ENCODE measurements at regions not wholly inside any gene's neighbourhood (a gene's known extent, or its start where the extent isn't known, plus 50 kb on each side); places are given as distances from the start of the nearest gene placed in this dataset.

DNA sequence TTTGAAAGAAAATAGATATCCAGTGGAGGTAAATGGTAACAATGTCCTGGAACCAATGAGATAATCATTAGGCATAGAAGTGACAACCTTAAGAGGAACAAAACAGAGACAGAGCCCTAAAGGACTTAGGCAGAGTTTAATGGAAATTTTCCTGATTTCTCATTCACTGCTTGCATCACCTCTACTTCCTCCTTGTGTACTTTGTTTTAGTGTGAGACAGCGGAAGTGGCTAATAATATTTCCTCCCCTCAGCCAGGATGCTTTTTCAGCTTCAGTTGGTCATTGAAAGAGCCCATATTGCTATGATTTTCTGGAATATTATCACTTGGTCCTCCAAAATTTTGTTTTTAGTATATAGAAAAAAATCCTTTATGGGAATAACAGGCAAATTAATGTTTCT lies 153.4 kb upstream of the MPDZ start:
- ChIA-PET POLR2A (no interaction called here), CTCF (no interaction called here)

DNA sequence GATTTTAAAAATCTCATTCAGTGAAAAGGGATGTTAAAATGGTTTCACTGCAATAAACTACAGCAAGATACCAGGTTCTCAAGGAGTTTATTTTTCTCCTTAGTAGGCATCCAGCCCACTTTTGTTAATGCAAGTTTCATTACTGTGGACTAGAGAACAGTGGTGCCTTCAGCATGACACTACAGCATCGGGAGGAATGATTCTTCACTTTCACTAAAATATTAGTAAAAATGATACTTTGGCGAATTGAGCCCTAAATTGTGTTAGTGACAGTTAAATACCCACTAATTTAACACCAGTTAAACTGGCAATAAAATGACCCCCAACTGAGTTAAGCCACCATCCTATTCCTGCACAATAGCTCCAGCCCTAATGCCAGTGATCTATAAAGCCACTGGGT lies 152.2 kb upstream of the MPDZ start:
- POLR2A ChIA-PET: no interaction called here
- CTCF ChIA-PET: no interaction called here

DNA sequence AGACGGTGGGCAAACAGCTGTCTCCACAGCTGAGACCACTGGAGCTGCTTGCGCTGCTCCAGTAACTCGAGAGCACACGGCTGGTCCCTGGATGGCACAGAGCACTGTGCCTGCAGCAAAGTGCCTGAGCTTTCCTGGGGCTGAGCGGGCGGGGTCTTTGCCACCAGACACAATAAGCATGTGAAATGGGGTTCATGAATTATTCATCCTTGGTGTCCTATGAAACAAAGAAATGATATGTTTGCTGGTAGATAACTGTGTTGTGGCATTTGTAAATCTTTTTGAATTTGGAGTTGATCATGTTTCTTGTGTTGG lies 151.7 kb upstream of the MPDZ start:
- ChIA-PET CTCF (no interaction called here), POLR2A (no interaction called here)

DNA sequence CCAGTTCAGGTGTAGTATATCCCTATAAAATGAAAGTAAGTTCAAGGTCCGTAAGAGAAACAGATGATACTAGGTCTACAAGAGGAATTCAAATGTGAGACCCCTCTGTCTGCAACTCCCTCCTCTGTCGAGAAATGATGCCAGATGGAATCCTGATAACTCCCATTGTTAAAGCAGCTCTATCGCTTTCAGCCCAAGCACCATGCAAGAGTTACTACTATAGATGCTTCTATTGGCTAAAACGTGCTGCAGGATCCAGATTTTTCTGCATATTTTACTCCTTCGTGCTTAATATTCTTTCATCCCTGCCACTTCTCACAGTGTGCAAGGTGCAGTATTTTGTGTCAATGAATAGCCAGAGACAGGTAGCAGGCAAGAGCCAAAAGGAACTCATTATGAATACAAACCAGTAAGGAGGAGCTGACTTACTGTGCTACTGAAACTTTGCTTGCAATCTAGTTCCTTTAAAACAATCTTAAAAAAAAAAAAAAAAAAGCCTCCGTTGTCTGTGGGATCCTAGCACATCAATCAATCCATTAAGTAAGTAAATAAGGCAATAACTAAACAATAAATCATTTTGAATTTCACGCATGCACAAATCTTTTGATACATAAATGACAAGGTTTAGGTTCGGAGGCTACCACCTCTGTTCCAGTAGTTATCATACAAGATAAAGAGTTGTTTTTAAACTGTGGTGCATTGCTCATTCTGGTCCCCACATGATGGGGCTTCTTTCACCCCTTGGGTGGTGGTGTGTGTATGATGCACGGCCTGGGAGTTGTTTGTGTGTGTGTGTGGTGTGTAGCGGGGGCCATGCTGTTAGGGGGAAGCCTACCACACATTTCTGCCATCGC lies 151.1 kb upstream of the MPDZ start:
- POLR2A ChIA-PET: no interaction called here
- CTCF ChIA-PET: no interaction called here

DNA sequence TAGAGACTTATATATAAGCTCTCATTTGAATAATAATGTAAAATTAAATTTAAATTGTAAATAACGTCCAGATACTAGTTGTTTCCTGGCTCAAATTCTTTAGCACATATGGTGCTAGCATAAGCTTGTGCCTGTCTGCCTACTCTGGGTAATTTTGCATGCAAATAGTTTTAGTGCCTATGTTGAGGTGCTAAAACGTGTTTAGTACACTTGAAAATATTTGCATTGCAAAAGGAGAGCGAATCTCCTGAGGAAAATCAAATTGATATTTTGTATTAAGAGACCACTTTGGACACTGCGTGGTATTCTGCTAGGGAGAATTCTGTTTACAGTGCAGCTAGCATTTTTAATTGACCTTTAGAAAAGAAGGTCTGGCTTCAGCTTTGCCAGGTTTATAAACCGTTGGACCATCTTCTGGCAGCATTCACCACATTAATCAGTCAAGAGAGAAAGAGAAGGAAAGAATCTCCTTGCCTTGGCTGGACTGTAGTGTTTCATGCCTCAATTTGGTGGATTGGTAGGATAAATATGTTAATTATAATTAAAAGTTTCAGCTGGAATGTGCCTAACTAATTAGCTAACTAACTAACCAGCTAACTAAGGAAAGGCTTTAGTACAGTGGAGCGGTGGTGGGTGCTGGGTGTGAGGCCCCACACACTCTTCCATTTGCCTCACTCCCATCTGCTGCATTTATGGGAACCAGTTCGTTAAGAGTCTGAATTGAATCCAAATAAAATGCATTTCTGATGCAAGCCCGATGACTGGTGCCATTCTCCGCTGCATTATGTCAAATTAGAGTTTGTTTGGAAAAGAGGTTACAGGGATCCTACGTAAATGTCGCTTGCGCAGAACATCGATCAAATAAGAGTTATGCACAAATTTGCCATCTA lies 150.1 kb upstream of the MPDZ start:
- ChIA-PET CTCF (no interaction called here), POLR2A (no interaction called here)

DNA sequence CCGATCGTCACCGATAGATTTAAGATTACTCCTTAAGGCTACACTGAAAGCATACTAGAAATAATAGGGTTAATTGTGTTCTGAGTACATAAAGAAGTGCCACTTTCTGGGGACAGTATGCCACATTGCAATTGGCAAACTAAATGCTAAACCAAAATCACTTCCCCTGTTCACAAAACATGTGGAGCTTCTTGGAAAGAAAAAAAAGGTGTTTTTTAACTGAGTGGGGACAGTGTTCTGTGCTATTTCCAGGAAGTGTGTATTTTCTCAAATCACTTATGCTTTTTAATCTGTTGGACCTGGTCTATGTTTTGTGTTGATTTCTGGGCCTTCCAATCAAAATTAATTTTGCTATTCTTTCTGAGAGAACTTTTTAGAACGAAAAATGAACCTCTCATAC lies 149.3 kb upstream of the MPDZ start:
- POLR2A ChIA-PET: no interaction called here
- CTCF ChIA-PET: no interaction called here

DNA sequence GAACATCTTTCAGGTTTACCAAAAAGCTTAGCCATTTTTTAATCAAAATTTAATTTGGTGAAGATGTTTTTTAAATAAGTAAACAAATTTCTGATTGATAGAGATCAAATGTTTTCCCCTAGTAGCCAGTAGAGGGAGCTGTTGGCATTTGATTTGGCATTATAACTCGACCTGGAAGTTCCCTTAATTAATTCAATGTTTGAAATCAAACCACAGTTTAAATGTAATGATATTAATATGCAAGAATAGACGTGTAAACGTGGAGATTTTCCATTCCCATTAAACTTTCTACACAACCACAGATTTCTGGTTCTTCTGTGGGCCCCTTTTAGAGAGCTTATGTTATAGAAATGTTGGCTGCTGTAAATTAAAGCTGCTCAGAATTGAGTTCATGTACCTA lies 148.1 kb upstream of the MPDZ start:
- ChIA-PET POLR2A (no interaction called here), CTCF (interaction anchor here (1.7 kb wide), 1 partner anchor 926 kb away, joined by 5 read pairs; no protein-coding TSS in a partner anchor)

DNA sequence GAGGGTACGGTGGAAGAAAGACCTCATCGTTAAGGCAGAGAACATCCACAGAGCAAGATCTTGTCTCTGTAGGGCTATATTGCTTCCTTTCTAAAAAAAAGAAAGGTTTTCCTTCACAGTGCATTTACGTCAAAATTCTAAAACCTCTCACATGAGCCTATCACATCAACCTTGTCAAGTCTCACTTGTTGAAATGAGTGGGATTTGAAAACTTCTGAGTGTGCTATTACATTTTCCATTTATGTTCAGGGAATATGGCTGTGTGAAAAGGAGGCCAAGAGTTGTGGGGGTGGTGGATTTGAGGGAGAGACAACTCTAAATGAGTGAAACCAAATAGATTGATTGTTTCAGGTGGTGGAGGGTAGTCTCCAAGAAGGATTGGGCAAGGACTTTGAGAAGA lies 147.1 kb upstream of the MPDZ start:
- ChIA-PET POLR2A (no interaction called here), CTCF (interaction anchor here (1.7 kb wide), 1 partner anchor 927 kb away, joined by 5 read pairs; no protein-coding TSS in a partner anchor)

DNA sequence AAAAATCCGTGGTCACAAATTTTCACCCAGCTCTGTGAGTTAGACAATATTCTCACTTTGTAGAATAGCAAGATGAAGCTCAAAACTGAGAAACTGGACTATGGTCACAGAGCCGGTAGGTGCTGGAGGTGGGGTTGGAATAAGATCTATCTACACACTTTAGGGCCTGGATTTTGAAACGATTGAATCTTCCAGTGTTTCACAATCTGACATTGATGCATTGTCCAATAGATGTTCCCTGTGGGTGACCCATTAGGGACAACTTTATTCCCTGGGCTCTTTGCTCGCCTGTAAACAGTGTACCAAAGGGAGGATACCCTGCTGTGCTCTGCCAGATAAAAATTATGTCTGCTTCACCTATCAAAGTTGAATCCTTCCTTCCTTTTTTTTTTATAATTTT lies 145.4 kb upstream of the MPDZ start:
- POLR2A ChIA-PET: no interaction called here

DNA sequence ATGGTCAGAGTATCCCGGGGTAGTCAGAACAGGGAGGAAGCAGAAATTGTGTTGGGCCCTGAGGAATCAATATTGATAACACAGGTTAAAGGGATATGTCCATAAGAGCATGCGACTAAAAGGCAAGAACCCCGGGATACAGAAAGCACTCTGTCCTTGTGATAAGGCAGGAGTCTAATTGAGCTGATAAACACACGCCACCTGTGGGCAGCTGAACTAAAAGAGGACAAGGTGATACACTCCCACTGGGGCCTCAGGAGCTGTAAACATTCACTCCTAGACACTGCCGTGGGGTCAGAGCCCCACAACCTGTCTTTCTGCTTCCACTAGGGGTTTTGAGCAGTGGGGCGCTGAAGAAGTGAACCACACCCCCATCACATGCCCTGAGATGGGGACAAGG lies 144.7 kb upstream of the MPDZ start:
- POLR2A ChIA-PET: no interaction called here
- CTCF ChIA-PET: no interaction called here

More for the DNA sequence above, 145.4 kb upstream of the MPDZ start:
- CTCF ChIA-PET: no interaction called here

DNA sequence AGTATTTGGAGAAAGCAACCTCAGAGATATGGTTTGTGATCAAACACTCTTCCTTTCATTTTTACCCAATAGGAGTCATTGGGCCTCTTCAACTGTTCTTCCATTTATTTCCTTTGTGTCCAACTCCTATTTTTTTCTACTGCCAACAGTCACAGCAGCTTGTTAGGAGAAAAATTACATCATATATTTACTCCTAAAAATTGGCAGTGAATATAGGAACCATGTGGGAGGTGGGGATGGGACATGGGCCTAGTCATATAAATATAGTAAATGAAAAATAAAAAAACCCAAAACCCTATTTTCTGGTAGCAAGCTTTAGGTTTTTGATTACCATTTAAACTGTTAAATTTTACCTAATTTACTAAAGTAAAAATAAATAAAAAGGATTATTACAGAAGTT lies 134.9 kb upstream of the MPDZ start:
- CTCF ChIA-PET: no interaction called here
- POLR2A ChIA-PET: no interaction called here

DNA sequence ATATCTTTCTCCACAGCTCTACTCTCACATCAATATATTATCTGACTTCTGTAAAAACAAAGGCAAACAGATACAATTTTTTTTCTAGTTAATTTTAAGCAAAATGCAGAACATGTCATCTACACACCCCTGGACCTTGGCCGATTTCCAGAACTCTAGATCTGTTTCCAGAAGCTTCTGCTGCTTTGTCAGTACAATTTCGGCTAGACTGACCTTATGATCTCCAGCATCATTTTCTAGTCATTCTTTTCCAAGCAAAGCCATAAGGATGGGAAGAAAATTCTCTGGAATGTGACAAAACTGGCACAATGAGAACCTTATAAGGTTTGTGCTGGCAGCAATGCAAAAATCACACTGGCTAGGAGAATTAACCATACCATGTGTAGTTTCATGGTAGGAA lies 132.8 kb upstream of the MPDZ start:
- ChIA-PET CTCF (no interaction called here), POLR2A (no interaction called here)

DNA sequence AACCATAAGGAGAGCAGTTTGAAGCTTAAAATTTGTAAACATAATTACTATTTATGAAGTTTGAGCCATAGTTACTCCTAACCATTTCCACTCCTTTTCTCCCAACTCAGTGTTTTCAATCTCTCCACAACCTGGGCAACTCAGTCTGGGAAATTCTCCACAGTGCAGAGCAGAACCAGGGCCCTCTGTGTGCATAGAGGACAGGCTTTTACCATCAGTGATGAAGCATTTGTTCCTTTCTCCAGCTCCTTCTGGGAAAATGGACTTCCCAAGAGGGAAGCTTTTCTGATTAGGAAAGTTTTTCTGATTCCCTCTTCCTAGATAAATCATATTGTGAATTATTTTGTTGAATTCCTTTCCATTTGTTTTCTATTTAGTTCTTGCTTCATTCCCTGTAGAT lies 132.3 kb upstream of the MPDZ start:
- ChIA-PET CTCF (no interaction called here), POLR2A (no interaction called here)

DNA sequence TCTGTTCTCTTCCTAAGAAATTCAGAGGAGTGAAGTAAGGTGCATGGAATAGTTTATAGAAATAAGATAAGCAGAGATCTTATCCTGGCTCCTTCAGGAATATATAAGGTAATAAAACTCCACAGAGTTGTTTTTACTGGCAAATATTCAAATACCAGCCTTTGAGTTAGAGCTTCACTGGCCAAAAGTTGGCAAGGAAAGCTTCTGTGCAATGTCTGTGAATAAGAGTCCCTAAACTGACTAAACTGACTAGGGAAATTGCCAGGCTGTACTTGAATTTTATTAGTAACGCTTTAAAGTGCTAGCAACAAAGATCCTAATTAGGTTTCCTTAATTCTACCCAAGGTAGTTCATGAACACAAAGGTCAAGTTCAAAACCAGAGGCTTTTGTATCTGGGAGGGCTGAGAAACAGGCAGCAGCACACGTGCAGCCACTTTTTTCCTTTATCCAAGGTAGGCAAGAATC lies 131.1 kb upstream of the MPDZ start:
- POLR2A ChIA-PET: no interaction called here
- CTCF ChIA-PET: no interaction called here

DNA sequence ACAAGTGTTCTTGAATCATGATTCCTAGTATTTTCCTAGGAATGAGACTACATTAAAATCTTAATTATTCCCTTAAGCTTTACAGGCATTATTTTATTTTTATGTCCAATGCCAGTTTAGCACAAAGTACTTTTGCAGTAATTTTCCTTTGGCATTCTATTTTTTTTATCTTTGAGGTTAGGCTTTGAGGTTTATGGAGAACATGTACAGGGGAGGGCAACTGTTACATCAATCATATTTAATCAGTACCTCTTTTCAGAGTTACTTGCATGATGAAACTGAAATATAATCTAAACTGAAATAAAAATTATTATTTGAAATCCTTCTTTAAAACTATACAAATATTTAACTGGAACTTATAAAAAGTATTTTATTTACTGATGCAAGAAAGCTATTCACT lies 118.2 kb upstream of the MPDZ start:
- POLR2A ChIA-PET: no interaction called here
- CTCF ChIA-PET: no interaction called here

DNA sequence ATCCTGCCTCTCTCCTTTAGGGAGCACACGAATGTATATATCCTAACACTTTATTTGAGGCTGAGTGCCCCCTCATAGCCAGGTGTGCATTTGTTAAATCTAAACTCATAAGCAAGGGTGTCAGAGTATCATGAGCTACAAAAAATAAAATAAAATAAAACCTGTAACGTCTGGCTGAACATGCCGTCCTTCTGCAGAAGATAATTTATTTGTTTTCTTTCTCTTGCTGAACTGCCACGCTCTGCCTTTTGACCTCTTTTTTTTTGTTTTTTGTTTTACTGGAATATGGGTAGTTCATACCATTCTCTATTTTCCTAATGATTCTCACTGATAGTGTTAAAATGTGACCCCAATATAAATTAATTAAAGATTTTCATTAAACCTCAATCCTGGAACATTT lies 117.7 kb upstream of the MPDZ start:
- ChIA-PET POLR2A (no interaction called here), CTCF (no interaction called here)

DNA sequence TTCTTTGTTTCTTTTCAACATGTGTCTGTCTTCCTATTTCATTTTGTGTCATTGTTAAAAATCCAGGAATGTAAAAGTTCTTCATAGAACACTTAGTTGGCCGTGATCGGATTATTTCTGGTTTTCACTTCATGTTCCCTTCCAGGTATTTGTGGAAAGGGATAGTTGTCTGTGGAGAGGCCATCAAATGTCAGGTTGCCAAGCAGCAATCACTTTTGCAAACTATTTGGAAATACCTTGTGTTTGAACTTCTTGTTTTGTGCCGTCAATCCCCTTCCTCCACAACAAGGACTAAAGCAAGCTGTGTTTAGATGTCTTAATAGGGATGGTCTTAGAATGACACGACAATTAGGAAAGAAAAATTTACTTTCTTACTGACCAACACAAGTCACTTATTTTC lies 116.9 kb upstream of the MPDZ start:
- CTCF ChIA-PET: no interaction called here
- POLR2A ChIA-PET: no interaction called here

DNA sequence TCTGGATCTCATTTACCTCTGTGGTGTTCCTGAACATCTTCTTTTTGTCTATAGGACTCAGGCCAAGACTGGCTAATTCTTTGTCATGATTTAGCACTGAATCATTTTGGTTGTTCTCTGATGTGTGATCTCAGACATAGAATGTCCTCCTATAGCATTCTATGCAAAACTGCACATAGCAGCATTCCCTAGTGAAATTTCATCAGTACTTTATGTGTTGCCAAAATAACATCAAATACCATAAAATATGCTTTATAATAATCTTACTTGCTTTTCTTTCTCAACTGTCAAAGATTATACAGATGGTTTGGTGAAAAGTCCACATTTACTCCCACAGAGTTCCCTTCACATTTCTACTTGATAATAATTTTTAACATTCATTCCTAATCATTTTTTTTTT lies 115.7 kb upstream of the MPDZ start:
- ChIA-PET POLR2A (no interaction called here), CTCF (no interaction called here)

DNA sequence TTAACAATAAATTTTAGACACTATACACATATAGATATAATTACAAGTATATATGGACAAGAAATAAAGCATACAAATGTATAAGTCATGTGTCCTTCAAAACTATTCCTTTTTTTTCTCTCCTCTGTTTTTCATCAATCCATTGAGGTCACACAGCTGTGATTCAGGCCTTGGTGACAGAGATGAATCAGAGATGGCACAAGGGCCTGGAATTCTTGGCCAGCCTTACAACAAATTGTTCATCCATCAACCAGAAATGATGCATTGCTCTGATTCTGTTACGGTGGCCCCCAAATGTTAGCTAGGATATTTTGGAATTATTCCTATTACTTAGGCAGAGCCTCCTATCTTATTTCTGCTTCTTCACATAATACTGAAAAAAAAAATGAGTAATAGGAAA lies 108.7 kb upstream of the MPDZ start:
- CTCF ChIA-PET: no interaction called here

DNA sequence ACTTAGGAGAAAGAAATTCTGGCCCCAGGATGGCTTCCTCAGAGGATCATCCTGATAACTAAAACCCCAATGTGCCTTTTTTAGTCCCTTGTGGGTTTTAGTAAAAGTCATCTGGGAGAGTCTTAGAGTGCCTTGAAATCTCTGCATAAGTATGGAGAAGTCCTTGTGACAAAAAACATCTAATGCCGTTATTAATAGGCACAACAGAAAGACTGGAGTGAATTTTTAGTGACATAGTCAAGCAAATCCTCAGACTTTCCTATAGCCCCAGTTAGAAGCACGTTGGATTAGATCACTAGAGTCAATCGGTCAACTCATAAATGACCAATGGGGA lies 108.2 kb upstream of the MPDZ start:
- CTCF ChIA-PET: no interaction called here
- POLR2A ChIA-PET: no interaction called here

More for the DNA sequence above, 108.7 kb upstream of the MPDZ start:
- POLR2A ChIA-PET: no interaction called here

DNA sequence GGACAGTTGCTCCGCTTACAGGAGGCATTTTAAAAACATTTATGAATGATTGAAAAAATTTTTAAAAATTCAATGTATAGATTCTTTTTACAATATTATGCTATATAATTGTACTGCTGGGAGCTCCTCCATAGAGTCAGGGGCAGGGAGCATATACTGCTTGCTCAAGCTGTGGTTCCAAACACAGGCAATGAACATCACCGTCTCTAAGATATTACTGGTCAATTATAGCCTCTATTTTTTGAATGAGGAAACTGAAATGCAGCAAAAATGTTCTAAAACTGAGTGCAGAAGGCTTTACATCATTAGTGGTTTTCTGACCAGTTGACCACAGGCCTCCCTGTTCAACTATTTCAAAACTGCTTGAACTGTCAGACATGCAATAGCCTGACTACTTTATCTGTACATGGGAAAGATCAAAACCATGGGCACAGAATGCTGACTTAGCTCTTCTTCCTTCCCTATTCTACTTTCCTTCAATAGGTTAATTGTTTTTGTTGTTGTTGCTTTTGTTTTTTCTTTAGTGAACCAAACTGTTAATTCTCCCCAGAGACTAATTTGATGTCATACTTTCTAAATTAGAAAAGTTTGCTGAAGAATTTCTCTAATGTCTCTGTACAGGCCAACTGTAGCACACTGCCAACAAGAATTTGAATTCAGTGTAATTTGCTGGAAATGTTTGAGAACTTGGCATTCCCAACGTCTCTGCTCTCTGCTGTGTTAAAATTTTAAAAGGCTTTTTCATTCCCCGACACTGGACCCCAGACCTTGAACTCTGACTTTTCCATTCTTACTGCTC lies 107.6 kb upstream of the MPDZ start:
- ChIA-PET CTCF (no interaction called here), POLR2A (no interaction called here)

Data from activated CD8-positive, alpha-beta memory T cell treated with anti-CD3 and anti-CD28 coated beads for 36 hours (primary cell).